Upper lobe of right lung (tissue), 1 donor: ENCODE measurements at regions not wholly inside any gene's neighbourhood (a gene's known extent, or its start where the extent isn't known, plus 50 kb on each side); places are given as distances from the start of the nearest gene placed in this dataset.

ENCODE experiments used
- ATAC-seq: fragments of 200-7000 bp; cut with Tn5 transposase; one replicate; pipeline ENCODE4 v1.9.1; 2020; ENCODE audit warnings: mild to moderate bottlenecking, moderate library complexity
- DNase-seq: peaks from one replicate; pipeline ENCODE4 v3.0.0-alpha.2; 2020
- H3K27ac ChIP-seq: fragments of 200-600 bp; one replicate; pipeline ENCODE4 v1.8.0; 2022
- H3K27me3 ChIP-seq: fragments of 200-600 bp; one replicate; pipeline ENCODE4 v1.8.0; 2022; ENCODE audit warnings: mild to moderate bottlenecking
- H3K36me3 ChIP-seq: fragments of 200-600 bp; one replicate; pipeline ENCODE4 v1.8.0; 2022
- H3K4me1 ChIP-seq: fragments of 200-600 bp; one replicate; pipeline ENCODE4 v1.8.0; 2022
- H3K4me3 ChIP-seq: fragments of 200-600 bp; one replicate; pipeline ENCODE4 v1.8.0; 2022; ENCODE audit warnings: mild to moderate bottlenecking
- H3K9me3 ChIP-seq: fragments of 200-600 bp; one replicate; pipeline ENCODE4 v1.8.0; 2022
- intact Hi-C: fragments of 100-400 bp; cut with DNase I; formaldehyde crosslinking; loops from one replicate; pipeline ENCODE4 v1.11.0; 2022
- TF ChIP-seq, protein P1 (sequence below): fragments of 200-600 bp; IDR thresholded peaks from one replicate; pipeline ENCODE4 v1.8.0; 2022; ENCODE audit warnings: antibody characterized with exemption
- donor health status: DM: no; HTN: yes; CAD: no; lungs with severe emphysema.

DNA sequence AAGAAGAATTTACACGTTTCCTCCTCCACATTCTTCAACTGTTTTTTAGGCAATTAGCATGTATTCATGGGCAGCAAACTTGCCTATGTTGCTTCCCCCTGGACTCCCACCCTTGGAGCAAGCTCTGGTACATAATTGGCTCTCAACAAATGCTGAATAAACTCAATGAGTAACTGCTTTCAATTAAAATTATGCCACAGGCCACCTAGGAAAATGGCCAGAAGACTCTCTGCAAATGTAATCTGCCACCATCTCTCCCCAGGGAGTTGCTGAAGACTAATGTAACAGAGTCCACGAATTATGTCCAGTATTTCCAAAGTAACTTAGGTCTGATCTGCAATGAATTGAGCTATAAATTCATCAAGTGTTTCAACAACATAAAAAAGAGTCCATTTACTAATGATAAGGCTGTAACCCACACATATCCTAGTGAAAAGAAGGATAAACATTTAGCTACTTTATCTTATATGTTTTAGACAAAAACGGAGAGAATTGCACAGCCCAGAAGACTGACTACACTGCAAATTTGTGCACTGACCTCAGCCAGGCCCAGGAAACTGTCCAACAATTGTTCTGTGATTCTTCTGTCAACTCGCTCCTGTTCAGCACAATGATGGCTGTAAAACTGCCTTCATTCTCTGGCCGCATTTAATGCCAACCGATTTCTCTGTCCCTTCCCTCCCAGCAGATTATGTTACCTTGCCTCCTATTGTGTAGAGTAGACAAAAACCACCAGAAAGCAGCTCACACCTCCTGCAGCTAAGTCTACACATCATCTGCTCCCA lies 808.6 kb upstream of the ARGLU1 start:
- Histone ChIP-seq H3K4me3 (no peak overlapping the region), H3K36me3 (no peaks in the 10 kb centered on the region), H3K9me3 (no peaks in the 10 kb centered on the region), H3K27me3 (no peaks in the 10 kb centered on the region), H3K4me1 (no peaks in the 10 kb centered on the region), H3K27ac (no peak overlapping the region)
- DNase-seq = no peak
- ATAC-seq = no peak
- intact Hi-C loops = no loop called here
- TF ChIP-seq, protein P1, sequence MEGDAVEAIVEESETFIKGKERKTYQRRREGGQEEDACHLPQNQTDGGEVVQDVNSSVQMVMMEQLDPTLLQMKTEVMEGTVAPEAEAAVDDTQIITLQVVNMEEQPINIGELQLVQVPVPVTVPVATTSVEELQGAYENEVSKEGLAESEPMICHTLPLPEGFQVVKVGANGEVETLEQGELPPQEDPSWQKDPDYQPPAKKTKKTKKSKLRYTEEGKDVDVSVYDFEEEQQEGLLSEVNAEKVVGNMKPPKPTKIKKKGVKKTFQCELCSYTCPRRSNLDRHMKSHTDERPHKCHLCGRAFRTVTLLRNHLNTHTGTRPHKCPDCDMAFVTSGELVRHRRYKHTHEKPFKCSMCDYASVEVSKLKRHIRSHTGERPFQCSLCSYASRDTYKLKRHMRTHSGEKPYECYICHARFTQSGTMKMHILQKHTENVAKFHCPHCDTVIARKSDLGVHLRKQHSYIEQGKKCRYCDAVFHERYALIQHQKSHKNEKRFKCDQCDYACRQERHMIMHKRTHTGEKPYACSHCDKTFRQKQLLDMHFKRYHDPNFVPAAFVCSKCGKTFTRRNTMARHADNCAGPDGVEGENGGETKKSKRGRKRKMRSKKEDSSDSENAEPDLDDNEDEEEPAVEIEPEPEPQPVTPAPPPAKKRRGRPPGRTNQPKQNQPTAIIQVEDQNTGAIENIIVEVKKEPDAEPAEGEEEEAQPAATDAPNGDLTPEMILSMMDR = no peak

DNA sequence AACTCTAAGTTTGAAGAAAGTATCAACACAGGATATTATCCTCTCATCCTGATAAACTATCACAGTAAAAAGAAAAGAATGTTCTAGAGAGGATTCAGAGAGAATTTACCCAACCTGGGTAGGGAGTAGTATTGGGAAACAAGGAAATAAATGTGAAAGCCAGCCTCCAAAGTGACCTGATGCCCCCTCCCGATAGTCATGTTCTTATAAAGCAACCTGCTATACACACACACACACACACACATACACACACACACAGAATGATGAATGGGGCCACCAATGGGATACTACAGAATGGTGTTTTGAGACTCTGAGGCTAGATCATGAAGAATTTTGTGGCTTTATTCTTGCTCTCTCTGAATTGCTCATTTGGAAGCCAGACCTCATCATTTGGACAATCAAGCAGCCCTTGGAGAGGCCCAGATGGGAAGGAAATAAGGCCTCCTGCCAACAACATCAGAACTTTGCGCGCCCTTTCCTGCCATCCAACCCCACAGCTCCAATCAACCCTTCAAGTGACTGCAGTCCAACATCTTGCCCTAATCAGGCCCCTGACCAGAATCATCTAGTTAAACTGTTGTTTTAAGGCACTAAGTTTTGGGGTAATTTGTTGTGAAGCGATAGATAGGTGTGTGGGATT lies 807.9 kb upstream of the ARGLU1 start:
- Histone ChIP-seq H3K27ac (no peak overlapping the region), H3K36me3 (no peaks in the 10 kb centered on the region), H3K4me3 (no peak overlapping the region), H3K27me3 (no peaks in the 10 kb centered on the region), H3K4me1 (no peaks in the 10 kb centered on the region), H3K9me3 (no peaks in the 10 kb centered on the region)
- TF ChIP-seq, protein P1 = no peak
- ATAC-seq = no peak
- DNase-seq = no peak
- intact Hi-C loops = no loop called here

DNA sequence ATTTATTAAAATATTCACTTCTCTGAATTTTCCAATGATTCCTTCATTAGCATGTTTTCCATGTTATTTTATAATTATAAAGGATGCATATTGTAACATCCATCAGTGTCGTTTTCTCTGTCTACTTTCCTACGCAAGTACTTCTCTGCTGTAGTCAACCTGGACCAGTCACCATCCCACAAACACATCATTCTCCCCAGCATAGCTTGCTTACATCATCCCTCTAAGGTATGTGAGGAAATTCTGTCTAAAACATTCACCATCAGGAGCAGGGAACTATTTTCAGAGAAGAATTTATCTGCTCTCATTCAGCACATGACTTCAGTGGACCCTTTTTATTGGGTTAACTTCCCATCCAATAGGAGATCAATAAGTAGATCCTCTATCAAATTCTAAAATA lies 806.1 kb upstream of the ARGLU1 start:
- intact Hi-C loops = no loop called here
- no peaks in the 10 kb centered on the region for H3K4me1 ChIP-seq

DNA sequence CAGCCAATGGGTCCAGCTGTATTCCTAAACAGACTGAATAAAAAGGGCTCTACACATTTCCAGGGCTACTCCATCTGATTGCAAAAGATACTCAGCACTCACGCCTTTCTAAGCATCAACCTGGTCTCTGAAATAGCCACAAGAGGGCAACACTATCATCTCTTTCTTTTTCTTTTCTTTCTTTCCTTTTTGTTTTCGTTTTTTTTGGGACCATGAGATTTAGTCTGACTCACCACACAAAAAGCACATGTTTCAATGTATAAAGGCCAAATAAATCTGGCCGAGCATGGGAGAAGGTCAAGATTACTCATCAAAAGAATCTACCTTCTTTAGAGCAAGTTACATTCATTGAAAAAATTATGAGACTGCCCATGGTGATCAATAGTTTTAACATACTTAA lies 805.6 kb upstream of the ARGLU1 start:
- Histone ChIP-seq H3K4me1 (no peaks in the 10 kb centered on the region), H3K27ac (no peak overlapping the region), H3K27me3 (no peaks in the 10 kb centered on the region), H3K9me3 (no peaks in the 10 kb centered on the region), H3K4me3 (no peak overlapping the region), H3K36me3 (no peaks in the 10 kb centered on the region)
- ATAC-seq = peak; percentile 48
- intact Hi-C loops = no loop called here
- no peak for DNase-seq
- TF ChIP-seq, protein P1 = peak; percentile 50

More for the DNA sequence above, 806.1 kb upstream of the ARGLU1 start:
- H3K9me3 ChIP-seq = no peaks in the 10 kb centered on the region
- DNase-seq (no peak), ATAC-seq (no peak)
- H3K27ac ChIP-seq = no peak overlapping the region
- no peaks in the 10 kb centered on the region for H3K36me3 ChIP-seq
- H3K4me3 ChIP-seq = no peak overlapping the region
- TF ChIP-seq, protein P1 = no peak
- H3K27me3 ChIP-seq = no peaks in the 10 kb centered on the region

DNA sequence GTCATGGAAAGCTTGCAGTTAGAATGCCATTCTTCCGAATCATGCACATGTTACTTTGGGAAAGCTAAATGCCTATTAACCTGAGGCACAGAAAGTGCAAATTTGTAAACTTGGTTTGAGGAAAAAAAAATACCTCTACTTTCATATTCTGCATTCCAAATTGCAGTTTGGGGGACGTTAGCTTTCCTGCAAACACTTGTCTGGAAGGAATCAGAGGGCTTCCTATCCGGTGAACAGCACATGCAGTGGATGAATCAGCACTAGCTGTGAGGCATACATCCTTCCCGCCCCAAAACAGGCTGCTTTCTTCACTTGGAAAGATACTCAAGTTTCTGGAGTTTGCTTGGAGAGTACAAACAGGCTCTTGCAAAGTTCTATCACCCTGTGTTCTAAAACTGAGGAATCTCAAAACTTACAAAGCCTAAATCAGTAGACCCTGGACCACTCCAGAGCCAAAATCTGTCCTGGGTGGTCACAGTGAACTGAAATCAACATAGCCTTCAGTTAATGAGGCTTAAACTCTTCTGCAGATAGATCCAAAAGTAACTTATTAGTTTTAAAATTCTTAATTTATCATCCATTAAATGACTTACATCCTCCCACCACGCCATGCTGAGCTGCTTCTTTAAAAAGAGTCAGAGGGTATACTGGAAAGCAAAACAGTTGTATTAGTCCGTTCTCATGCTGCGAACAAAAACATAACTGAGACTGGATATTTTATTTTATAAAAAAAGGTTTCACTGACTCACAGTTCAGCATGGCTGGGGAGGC lies 802.3 kb upstream of the ARGLU1 start:
- no peaks in the 10 kb centered on the region for H3K27me3 ChIP-seq
- no peaks in the 10 kb centered on the region for H3K4me1 ChIP-seq
- no peaks in the 10 kb centered on the region for H3K9me3 ChIP-seq
- DNase-seq (no peak), ATAC-seq (no peak)
- intact Hi-C loops = no loop called here
- no peak overlapping the region for H3K4me3 ChIP-seq
- H3K27ac ChIP-seq = no peak overlapping the region
- no peaks in the 10 kb centered on the region for H3K36me3 ChIP-seq
- TF ChIP-seq, protein P1 = no peak
